ENCODE measurements at regions not wholly inside any gene's neighbourhood (a gene's known extent, or its start where the extent isn't known, plus 50 kb on each side); places are given as distances from the start of the nearest gene placed in this dataset.

GRCh38 chr1:240008298-240008697, 83.4 kb upstream of the FMN2 start:
- Histone ChIP-seq H3K4me3 (no peak overlapping the region), H3K36me3 (no peaks in the 10 kb centered on the region), H3K27ac (no peak overlapping the region), H3K27me3 (no peaks in the 10 kb centered on the region), H3K9me3 (ENCODE audit: low read depth) (no peaks in the 10 kb centered on the region), H3K4me1 (ENCODE audit: low read depth) (no peaks in the 10 kb centered on the region)
- DNase-seq (ENCODE audit: low read depth in 1 of 2, low spot score in 1 of 2), result no peak
- TF ChIP-seq, protein P1, sequence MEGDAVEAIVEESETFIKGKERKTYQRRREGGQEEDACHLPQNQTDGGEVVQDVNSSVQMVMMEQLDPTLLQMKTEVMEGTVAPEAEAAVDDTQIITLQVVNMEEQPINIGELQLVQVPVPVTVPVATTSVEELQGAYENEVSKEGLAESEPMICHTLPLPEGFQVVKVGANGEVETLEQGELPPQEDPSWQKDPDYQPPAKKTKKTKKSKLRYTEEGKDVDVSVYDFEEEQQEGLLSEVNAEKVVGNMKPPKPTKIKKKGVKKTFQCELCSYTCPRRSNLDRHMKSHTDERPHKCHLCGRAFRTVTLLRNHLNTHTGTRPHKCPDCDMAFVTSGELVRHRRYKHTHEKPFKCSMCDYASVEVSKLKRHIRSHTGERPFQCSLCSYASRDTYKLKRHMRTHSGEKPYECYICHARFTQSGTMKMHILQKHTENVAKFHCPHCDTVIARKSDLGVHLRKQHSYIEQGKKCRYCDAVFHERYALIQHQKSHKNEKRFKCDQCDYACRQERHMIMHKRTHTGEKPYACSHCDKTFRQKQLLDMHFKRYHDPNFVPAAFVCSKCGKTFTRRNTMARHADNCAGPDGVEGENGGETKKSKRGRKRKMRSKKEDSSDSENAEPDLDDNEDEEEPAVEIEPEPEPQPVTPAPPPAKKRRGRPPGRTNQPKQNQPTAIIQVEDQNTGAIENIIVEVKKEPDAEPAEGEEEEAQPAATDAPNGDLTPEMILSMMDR (IDR thresholded peaks at IDR 0.05; ENCODE audit: low read depth, low read length), result no peak

DNA sequence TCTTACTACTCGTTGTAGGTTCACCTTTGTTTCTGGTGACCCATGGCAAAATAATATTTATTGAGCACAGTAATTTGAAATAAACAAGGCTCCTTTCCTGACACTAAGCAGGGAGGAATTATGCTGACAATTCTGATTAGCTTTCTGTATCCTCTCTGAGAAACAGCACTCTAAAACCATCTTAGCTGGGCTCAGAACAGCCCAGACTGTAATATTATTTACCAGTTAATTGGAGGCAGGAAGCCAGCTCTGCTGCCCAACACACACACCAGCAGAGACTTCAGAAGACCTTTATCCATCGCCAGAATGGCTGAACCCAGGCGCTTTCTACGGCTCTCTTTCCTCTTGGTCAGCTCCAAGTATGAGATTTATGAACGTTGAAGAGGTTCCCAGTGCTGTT, 77.6 kb upstream of the FMN2 start:
- Histone ChIP-seq H3K27ac (no peak overlapping the region), H3K4me3 (no peak overlapping the region), H3K4me1 (ENCODE audit: low read depth) (no peaks in the 10 kb centered on the region), H3K27me3 (no peaks in the 10 kb centered on the region), H3K9me3 (ENCODE audit: low read depth) (no peaks in the 10 kb centered on the region), H3K36me3 (no peaks in the 10 kb centered on the region)
- no peak for DNase-seq (ENCODE audit: low read depth in 1 of 2, low spot score in 1 of 2)
- TF ChIP-seq, protein P1 (IDR thresholded peaks at IDR 0.05; ENCODE audit: low read depth, low read length), result no peak

- TF ChIP-seq, protein P1 (IDR thresholded peaks at IDR 0.05; ENCODE audit: low read depth, low read length), result no peak
- Histone ChIP-seq H3K36me3 (no peaks in the 10 kb centered on the region), H3K27me3 (no peaks in the 10 kb centered on the region), H3K27ac (no peak overlapping the region), H3K4me3 (no peak overlapping the region), H3K9me3 (ENCODE audit: low read depth) (no peaks in the 10 kb centered on the region), H3K4me1 (ENCODE audit: low read depth) (no peaks in the 10 kb centered on the region)
- DNase-seq (ENCODE audit: low read depth in 1 of 2, low spot score in 1 of 2), result no peak
Measured at GRCh38 chr1:240018617-240019016, 73.1 kb upstream of the FMN2 start.

GRCh38 chr1:240019524-240019923, 72.2 kb upstream of the FMN2 start:
- Histone ChIP-seq H3K4me1 (ENCODE audit: low read depth) (no peaks in the 10 kb centered on the region), H3K4me3 (no peak overlapping the region), H3K36me3 (no peaks in the 10 kb centered on the region), H3K27ac (no peak overlapping the region), H3K27me3 (no peaks in the 10 kb centered on the region), H3K9me3 (ENCODE audit: low read depth) (no peaks in the 10 kb centered on the region)
- DNase-seq (ENCODE audit: low read depth in 1 of 2, low spot score in 1 of 2), result no peak
- TF ChIP-seq, protein P1 (IDR thresholded peaks at IDR 0.05; ENCODE audit: low read depth, low read length), result no peak

DNA sequence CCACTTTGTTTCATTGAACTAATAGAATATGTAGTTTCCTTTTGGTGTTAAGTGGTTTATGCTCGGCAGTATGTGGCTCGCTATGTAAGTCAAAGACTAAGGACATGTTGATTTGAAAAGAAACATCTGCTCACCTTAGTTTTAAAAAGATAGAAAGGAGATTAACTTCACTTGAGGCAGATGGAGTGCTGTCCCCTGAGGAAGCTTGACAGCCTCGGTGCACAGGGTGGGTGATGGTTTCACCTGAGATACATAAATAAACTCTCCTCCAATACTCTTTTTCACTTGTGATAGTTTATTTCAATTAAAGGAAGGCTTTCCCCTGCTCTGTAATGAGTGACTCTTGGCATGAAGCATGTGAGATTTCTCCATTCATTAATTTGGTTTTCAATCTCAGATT, 70.8 kb upstream of the FMN2 start:
- Histone ChIP-seq H3K27me3 (peaks cover 6% of the 10 kb centered on the region), H3K9me3 (ENCODE audit: low read depth) (no peaks in the 10 kb centered on the region), H3K4me3 (no peak overlapping the region), H3K27ac (no peak overlapping the region), H3K4me1 (ENCODE audit: low read depth) (no peaks in the 10 kb centered on the region), H3K36me3 (no peaks in the 10 kb centered on the region)
- TF ChIP-seq, protein P1 (IDR thresholded peaks at IDR 0.05; ENCODE audit: low read depth, low read length), result no peak
- no peak for DNase-seq (ENCODE audit: low read depth in 1 of 2, low spot score in 1 of 2)

DNA sequence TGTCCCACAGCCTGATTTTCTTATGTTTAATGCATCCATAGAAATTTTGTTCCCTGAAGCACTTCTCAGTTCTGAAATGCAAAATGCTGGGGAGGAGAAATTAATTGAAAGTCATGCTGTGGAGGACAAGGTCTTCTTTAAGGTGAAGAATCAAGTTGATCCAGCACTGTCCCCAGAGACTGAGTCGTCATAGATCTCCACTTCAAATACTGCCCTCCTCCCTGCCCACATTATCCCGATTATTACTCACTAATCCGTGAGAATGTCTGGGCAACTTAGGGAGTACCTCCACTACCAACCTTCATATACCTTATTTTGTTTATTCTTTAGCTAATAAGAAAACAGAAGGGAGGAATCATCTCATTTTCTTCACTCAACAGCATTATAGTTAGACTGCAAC, 70.0 kb upstream of the FMN2 start:
- Histone ChIP-seq H3K4me1 (ENCODE audit: low read depth) (no peaks in the 10 kb centered on the region), H3K27ac (no peak overlapping the region), H3K9me3 (ENCODE audit: low read depth) (no peaks in the 10 kb centered on the region), H3K27me3 (peaks cover 6% of the 10 kb centered on the region), H3K36me3 (no peaks in the 10 kb centered on the region), H3K4me3 (no peak overlapping the region)
- TF ChIP-seq, protein P1 (IDR thresholded peaks at IDR 0.05; ENCODE audit: low read depth, low read length), result no peak
- no peak for DNase-seq (ENCODE audit: low read depth in 1 of 2, low spot score in 1 of 2)

All from cardiac muscle cell (in vitro differentiated cells and primary cell).